DND-41 (cell line): ENCODE measurements at regions not wholly inside any gene's neighbourhood (a gene's known extent, or its start where the extent isn't known, plus 50 kb on each side); places are given as distances from the start of the nearest gene placed in this dataset.

Experiments used
- ATAC-seq: fragments of 200-7000 bp; cut with Tn5 transposase; 3 replicates; pipeline ENCODE4 v1.9.1; 2021; ENCODE audit warnings: low read depth; ENCODE audit not compliant: insufficient read depth
- DNase-seq: peaks from one replicate; pipeline ENCODE4 v3.0.0-alpha.2; 2020
- H2AFZ ChIP-seq: 2 replicates; pipeline ENCODE4 v1.6.0; 2012; ENCODE audit warnings: low read depth, low read length
- H3K27ac ChIP-seq: 2 replicates; pipeline ENCODE4 v1.5.1; 2012; ENCODE audit warnings: low read length, inconsistent platforms
- H3K27me3 ChIP-seq: fragments of 200-600 bp; sonication (generic); 2 replicates; pipeline ENCODE4 v1.6.0; 2012; ENCODE audit warnings: low read length, mild to moderate bottlenecking, inconsistent platforms; ENCODE audit not compliant: insufficient read depth, poor library complexity
- H3K36me3 ChIP-seq: 2 replicates; pipeline ENCODE4 v1.5.1; 2012; ENCODE audit warnings: low read length, inconsistent platforms; ENCODE audit not compliant: insufficient read depth
- H3K4me1 ChIP-seq: 2 replicates; pipeline ENCODE4 v1.5.1; 2012; ENCODE audit warnings: mild to moderate bottlenecking, low read length; ENCODE audit not compliant: insufficient read depth
- H3K4me2 ChIP-seq: 2 replicates; pipeline ENCODE4 v1.6.0; 2012; ENCODE audit warnings: mild to moderate bottlenecking, moderate library complexity, low read length, inconsistent platforms; ENCODE audit not compliant: insufficient read depth
- H3K4me3 ChIP-seq, 2 experiments: fragments of 200-600 bp in 1 of 2; shearing (Covaris generic) in 1 of 2; 2 replicates each; pipeline ENCODE4 v1.5.1; 2012 to 2016; ENCODE audit warnings: inconsistent platforms in 2 of 2, low read length in 2 of 2, mild to moderate bottlenecking in 2 of 2, low read depth in 1 of 2, moderate library complexity in 1 of 2
- H3K79me2 ChIP-seq: 2 replicates; pipeline ENCODE4 v1.6.0; 2012; ENCODE audit warnings: low read length, inconsistent platforms; ENCODE audit not compliant: insufficient read depth
- H3K9ac ChIP-seq: 2 replicates; pipeline ENCODE4 v1.6.0; 2012; ENCODE audit warnings: low read depth, mild to moderate bottlenecking, inconsistent platforms, low read length, moderate library complexity
- H3K9me3 ChIP-seq: 2 replicates; pipeline ENCODE4 v1.5.1; 2012; ENCODE audit warnings: low read length, moderate library complexity, mild to moderate bottlenecking, inconsistent platforms; ENCODE audit not compliant: insufficient read depth, severe bottlenecking
- H4K20me1 ChIP-seq: 2 replicates; pipeline ENCODE4 v1.6.0; 2012; ENCODE audit warnings: low read length; ENCODE audit not compliant: insufficient read depth
- EZH2 ChIP-seq: IDR thresholded peaks from 3 replicates; pipeline ENCODE4 v1.6.1; 2012; ENCODE audit warnings: borderline replicate concordance, low read depth, mild to moderate bottlenecking, moderate library complexity, low read length, inconsistent platforms; ENCODE audit not compliant: severe bottlenecking
- TF ChIP-seq, protein P1 (sequence below): IDR thresholded peaks from 2 replicates; pipeline ENCODE4 v1.5.1; 2012; ENCODE audit warnings: borderline replicate concordance, low read length, moderate library complexity, mild to moderate bottlenecking; ENCODE audit not compliant: poor library complexity, severe bottlenecking; ENCODE audit errors: extremely low read depth

DNA sequence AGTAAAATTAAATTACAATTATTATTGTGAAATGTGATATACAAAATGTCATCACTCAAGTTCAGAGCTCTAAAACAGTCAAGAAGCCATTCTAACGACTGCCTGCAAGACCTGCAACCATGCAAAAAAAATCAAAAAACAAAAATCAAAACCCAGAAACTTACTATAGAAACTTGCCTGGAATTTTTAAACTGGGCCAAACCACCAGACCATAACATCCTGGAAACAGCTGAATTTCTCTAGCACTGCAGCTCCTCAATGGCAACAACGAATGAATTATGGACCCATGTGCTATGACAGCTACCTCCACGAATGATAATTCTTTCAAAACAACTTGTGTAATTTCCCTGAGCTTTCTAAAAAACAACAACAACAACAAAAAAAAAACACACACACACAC, 130.0 kb upstream of the KCNMB2 start:
- Histone ChIP-seq H3K36me3 (no peaks in the 10 kb centered on the region), H3K4me3 (no peak overlapping the region), H2AFZ (no peak overlapping the region), H3K4me1 (no peaks in the 10 kb centered on the region), H3K9ac (no peak overlapping the region), H3K9me3 (no peaks in the 10 kb centered on the region), H3K4me2 (no peak overlapping the region), H4K20me1 (no peaks in the 10 kb centered on the region), H3K79me2 (no peaks in the 10 kb centered on the region), H3K27ac (no peak overlapping the region), H3K27me3 (no peaks in the 10 kb centered on the region)
- TF ChIP-seq EZH2: no peak
- TF ChIP-seq, protein P1, sequence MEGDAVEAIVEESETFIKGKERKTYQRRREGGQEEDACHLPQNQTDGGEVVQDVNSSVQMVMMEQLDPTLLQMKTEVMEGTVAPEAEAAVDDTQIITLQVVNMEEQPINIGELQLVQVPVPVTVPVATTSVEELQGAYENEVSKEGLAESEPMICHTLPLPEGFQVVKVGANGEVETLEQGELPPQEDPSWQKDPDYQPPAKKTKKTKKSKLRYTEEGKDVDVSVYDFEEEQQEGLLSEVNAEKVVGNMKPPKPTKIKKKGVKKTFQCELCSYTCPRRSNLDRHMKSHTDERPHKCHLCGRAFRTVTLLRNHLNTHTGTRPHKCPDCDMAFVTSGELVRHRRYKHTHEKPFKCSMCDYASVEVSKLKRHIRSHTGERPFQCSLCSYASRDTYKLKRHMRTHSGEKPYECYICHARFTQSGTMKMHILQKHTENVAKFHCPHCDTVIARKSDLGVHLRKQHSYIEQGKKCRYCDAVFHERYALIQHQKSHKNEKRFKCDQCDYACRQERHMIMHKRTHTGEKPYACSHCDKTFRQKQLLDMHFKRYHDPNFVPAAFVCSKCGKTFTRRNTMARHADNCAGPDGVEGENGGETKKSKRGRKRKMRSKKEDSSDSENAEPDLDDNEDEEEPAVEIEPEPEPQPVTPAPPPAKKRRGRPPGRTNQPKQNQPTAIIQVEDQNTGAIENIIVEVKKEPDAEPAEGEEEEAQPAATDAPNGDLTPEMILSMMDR: no peak
- ATAC-seq (no peak), DNase-seq (no peak)

DNA sequence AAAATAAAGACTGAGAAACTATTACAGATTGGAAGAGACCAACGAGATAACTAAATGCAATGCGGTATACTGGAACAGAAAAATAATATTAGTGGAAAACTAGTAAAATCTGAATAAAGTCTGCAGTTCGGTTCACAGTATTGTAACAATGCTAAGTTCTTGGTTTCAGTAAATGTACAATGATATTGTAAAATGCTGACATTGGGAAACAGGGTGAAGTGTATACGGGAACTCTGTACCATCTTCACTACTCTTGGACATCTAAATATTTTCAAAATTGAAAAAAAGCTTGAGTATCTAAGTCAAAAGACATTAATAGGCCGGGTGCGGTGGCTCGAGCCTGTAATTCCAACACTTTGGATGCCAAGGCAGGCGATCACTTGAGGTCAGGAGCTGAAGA, 120.9 kb upstream of the KCNMB2 start:
- Histone ChIP-seq H3K27me3 (no peaks in the 10 kb centered on the region), H3K36me3 (no peaks in the 10 kb centered on the region), H3K4me3 (no peak overlapping the region), H3K9me3 (no peaks in the 10 kb centered on the region), H3K79me2 (no peaks in the 10 kb centered on the region), H3K9ac (no peak overlapping the region), H2AFZ (no peak overlapping the region), H3K27ac (no peak overlapping the region), H4K20me1 (no peaks in the 10 kb centered on the region), H3K4me1 (no peaks in the 10 kb centered on the region), H3K4me2 (no peak overlapping the region)
- ATAC-seq: no peak
- DNase-seq: no peak
- TF ChIP-seq, protein P1: no peak
- TF ChIP-seq EZH2: no peak

DNA sequence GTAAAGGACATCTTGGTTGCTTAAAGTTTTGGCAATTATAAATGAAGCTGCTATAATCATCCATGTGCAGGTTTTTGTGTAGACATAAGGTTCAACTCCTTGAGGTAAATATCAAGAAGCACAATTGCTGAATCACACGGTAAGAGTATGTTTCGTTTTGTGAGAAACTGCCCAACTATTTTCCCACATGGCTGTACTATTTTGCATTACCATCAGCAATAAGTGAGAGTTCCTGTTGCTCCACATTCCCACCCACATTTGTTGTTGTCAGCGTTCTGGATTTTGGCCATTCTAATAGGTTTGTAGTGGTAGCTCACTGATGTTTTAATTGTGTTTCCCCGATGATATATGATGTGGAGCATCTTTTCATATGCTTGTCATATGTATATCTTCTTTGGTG, 118.5 kb upstream of the KCNMB2 start:
- Histone ChIP-seq H4K20me1 (no peaks in the 10 kb centered on the region), H3K27ac (no peak overlapping the region), H2AFZ (no peak overlapping the region), H3K36me3 (no peaks in the 10 kb centered on the region), H3K27me3 (no peaks in the 10 kb centered on the region), H3K4me3 (no peak overlapping the region), H3K79me2 (no peaks in the 10 kb centered on the region), H3K4me1 (no peaks in the 10 kb centered on the region), H3K4me2 (no peak overlapping the region), H3K9me3 (no peaks in the 10 kb centered on the region), H3K9ac (no peak overlapping the region)
- DNase-seq (no peak), ATAC-seq (no peak)
- TF ChIP-seq, protein P1: no peak
- TF ChIP-seq EZH2: no peak

DNA sequence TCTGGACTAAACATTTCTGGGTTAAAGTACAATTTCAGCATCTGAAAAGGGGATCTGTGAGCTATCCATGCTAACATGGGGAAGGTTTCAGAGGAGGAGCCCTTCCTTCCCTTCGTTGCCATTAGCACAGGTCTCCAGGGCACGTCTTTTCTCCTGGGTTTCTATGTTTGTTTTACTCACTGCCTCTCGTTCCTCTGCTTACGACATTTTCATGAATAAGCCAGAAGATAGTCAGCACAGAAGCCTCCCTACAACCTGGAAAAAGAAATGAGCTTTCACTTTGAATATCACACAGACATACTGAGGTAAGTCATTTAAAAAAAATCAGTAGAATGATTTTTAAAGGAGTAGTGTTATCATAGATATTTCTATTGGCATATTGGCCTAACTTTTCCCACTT, 117.2 kb upstream of the KCNMB2 start:
- no peak for DNase-seq
- no peak overlapping the region for H2AFZ ChIP-seq

More for the DNA sequence above, 117.2 kb upstream of the KCNMB2 start:
- no peak overlapping the region for H3K4me2 ChIP-seq
- no peaks in the 10 kb centered on the region for H3K27me3 ChIP-seq
- no peaks in the 10 kb centered on the region for H3K36me3 ChIP-seq
- H3K4me3 ChIP-seq: no peak overlapping the region
- TF ChIP-seq, protein P1: no peak
- no peak for TF ChIP-seq EZH2
- no peak overlapping the region for H3K27ac ChIP-seq
- H3K79me2 ChIP-seq: no peaks in the 10 kb centered on the region
- H3K4me1 ChIP-seq: no peaks in the 10 kb centered on the region
- H3K9ac ChIP-seq: no peak overlapping the region
- H3K9me3 ChIP-seq: no peaks in the 10 kb centered on the region
- no peaks in the 10 kb centered on the region for H4K20me1 ChIP-seq
- no peak for ATAC-seq
